ENCODE measurements at regions not wholly inside any gene's neighbourhood (a gene's known extent, or its start where the extent isn't known, plus 50 kb on each side); places are given as distances from the start of the nearest gene placed in this dataset.

DNA sequence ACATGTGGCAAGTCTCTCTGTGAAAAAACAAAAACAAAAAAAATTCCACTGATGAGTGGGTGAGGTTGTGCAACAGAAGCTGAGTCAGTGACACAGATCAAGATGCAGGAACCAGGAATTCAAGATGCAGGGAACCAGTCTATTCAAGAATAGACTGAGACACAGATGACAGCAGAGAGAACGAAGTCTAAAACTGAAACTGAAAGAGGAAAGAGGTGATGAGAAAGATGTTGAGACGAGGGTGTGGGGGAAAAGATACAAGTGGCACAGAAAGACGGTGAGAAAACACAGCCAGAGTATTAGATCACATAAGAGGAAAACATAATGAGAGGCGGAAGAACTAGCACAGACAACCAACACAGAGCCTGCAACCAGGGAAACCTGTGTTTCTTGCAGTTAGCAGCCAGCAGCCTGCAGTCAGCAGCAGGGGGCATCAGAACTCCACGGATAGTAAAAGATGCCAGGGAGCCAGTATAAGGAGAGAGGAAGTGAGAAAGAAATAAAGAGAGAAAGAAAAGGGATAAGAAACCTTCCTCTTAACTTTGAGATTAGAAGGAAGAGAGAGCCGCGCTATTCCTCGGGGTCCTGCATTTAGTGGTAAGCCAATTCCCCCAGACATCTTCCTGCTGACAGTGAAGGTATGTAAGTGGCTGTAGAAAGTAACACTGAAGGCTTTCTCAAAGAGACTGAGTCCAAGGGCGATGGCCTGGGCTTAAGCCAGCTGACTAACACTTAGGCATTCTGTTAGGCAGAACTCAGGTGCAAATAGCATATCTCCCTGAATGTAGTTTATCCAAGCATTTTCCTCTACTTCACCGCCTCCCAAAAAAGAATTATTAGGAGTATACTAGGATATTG lies 79.0 kb downstream of the TLR4 start:
- H2AFZ ChIP-seq (ENCODE audit: low read length): peak overlapping the region; percentile 91
- TF ChIP-seq, protein P1, sequence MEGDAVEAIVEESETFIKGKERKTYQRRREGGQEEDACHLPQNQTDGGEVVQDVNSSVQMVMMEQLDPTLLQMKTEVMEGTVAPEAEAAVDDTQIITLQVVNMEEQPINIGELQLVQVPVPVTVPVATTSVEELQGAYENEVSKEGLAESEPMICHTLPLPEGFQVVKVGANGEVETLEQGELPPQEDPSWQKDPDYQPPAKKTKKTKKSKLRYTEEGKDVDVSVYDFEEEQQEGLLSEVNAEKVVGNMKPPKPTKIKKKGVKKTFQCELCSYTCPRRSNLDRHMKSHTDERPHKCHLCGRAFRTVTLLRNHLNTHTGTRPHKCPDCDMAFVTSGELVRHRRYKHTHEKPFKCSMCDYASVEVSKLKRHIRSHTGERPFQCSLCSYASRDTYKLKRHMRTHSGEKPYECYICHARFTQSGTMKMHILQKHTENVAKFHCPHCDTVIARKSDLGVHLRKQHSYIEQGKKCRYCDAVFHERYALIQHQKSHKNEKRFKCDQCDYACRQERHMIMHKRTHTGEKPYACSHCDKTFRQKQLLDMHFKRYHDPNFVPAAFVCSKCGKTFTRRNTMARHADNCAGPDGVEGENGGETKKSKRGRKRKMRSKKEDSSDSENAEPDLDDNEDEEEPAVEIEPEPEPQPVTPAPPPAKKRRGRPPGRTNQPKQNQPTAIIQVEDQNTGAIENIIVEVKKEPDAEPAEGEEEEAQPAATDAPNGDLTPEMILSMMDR (conservative IDR thresholded peaks at IDR 0.05; ENCODE audit: low read length): peak; percentile 92
- TF ChIP-seq EZH2phosphoT487 (IDR thresholded peaks at IDR 0.05; ENCODE audit: borderline replicate concordance): no peak
- peak overlapping the region; percentile 71 for H3K4me3 ChIP-seq (ENCODE audit: low read length, poor library complexity, severe bottlenecking)
- H3K9me3 ChIP-seq (ENCODE audit: insufficient read depth, low read depth, low read length): no peaks in the 10 kb centered on the region
- peaks cover 6% of the 10 kb centered on the region for H3K4me1 ChIP-seq (ENCODE audit: insufficient read depth, low read length, poor library complexity, severe bottlenecking)
- no peaks in the 10 kb centered on the region for H4K20me1 ChIP-seq (ENCODE audit: insufficient read depth, low read length, poor library complexity, severe bottlenecking)
- no peaks in the 10 kb centered on the region for H3K79me2 ChIP-seq (ENCODE audit: insufficient read depth, low read length)
- H3K36me3 ChIP-seq (ENCODE audit: insufficient read depth, low read length): no peaks in the 10 kb centered on the region
- no peaks in the 10 kb centered on the region for H3F3A ChIP-seq (ENCODE audit: low read depth)
- peak overlapping the region; percentile 24 for H3K9ac ChIP-seq (ENCODE audit: low read depth, low read length, poor library complexity, severe bottlenecking)
- H3K27me3 ChIP-seq (ENCODE audit: insufficient read depth, low read length, poor library complexity, severe bottlenecking): no peaks in the 10 kb centered on the region
- peak overlapping the region; percentile 76 for H3K4me2 ChIP-seq (ENCODE audit: low read depth, low read length, poor library complexity, severe bottlenecking)
- H3K9me2 ChIP-seq (replicated peaks; ENCODE audit: low read depth, low read length): no peaks in the 10 kb centered on the region

DNA sequence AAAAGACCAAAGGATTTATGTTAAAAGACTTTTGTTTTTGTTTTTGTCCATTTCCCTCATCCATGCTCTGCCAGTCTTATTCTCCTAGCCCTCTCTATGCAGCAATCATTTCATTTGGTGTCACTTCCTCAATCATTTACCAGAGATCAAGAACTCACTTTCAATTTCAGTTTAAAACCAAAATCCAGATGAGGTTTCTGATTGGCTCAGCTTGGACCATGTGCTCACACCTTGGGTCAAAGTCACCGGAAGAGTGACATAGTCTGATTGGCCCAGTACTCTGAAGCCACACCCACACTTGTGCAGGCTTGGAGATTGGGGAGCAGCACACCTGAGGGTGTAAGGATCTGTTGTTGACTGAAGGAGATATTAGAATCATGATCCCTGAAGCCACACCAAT lies 79.6 kb downstream of the TLR4 start:
- no peaks in the 10 kb centered on the region for H4K20me1 ChIP-seq (ENCODE audit: insufficient read depth, low read length, poor library complexity, severe bottlenecking)
- H3K79me2 ChIP-seq (ENCODE audit: insufficient read depth, low read length): no peaks in the 10 kb centered on the region
- H3K27me3 ChIP-seq (ENCODE audit: insufficient read depth, low read length, poor library complexity, severe bottlenecking): no peaks in the 10 kb centered on the region
- H3K9ac ChIP-seq (ENCODE audit: low read depth, low read length, poor library complexity, severe bottlenecking): peak overlapping the region; percentile 24
- H2AFZ ChIP-seq (ENCODE audit: low read length): peak overlapping the region; percentile 91
- peaks cover 6% of the 10 kb centered on the region for H3K4me1 ChIP-seq (ENCODE audit: insufficient read depth, low read length, poor library complexity, severe bottlenecking)
- no peak for TF ChIP-seq EZH2phosphoT487 (IDR thresholded peaks at IDR 0.05; ENCODE audit: borderline replicate concordance)
- TF ChIP-seq, protein P1 (conservative IDR thresholded peaks at IDR 0.05; ENCODE audit: low read length): no peak
- no peaks in the 10 kb centered on the region for H3K9me2 ChIP-seq (replicated peaks; ENCODE audit: low read depth, low read length)
- peak overlapping the region; percentile 71 for H3K4me3 ChIP-seq (ENCODE audit: low read length, poor library complexity, severe bottlenecking)
- peak overlapping the region; percentile 76 for H3K4me2 ChIP-seq (ENCODE audit: low read depth, low read length, poor library complexity, severe bottlenecking)
- no peaks in the 10 kb centered on the region for H3F3A ChIP-seq (ENCODE audit: low read depth)
- H3K9me3 ChIP-seq (ENCODE audit: insufficient read depth, low read depth, low read length): no peaks in the 10 kb centered on the region
- H3K36me3 ChIP-seq (ENCODE audit: insufficient read depth, low read length): no peaks in the 10 kb centered on the region

DNA sequence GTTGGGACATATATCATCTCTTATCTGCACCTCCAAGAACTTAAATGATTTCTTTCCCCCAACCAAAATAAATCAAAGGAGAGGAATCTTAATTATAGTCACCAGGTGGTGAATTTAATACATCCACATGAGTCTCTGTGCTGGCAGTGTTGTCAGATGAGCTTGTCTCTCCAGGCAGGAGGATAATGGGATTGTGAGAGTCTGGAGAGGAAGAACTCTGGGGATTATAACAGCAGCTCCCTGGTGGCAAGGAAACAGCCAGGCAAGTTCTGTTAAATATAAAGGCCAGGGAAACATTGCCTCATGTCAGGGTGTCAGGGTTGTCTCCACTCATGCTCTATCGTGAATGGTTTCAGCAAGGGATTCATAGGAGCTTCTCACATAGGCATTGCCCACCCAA lies 80.8 kb downstream of the TLR4 start:
- no peaks in the 10 kb centered on the region for H3K36me3 ChIP-seq (ENCODE audit: insufficient read depth, low read length)
- H3K9me2 ChIP-seq (replicated peaks; ENCODE audit: low read depth, low read length): no peaks in the 10 kb centered on the region
- H3K4me2 ChIP-seq (ENCODE audit: low read depth, low read length, poor library complexity, severe bottlenecking): no peak overlapping the region
- no peaks in the 10 kb centered on the region for H3K9me3 ChIP-seq (ENCODE audit: insufficient read depth, low read depth, low read length)
- no peaks in the 10 kb centered on the region for H3K27me3 ChIP-seq (ENCODE audit: insufficient read depth, low read length, poor library complexity, severe bottlenecking)
- H3K4me3 ChIP-seq (ENCODE audit: low read length, poor library complexity, severe bottlenecking): no peak overlapping the region
- no peak for TF ChIP-seq EZH2phosphoT487 (IDR thresholded peaks at IDR 0.05; ENCODE audit: borderline replicate concordance)
- H3K9ac ChIP-seq (ENCODE audit: low read depth, low read length, poor library complexity, severe bottlenecking): no peak overlapping the region
- H4K20me1 ChIP-seq (ENCODE audit: insufficient read depth, low read length, poor library complexity, severe bottlenecking): no peaks in the 10 kb centered on the region
- no peaks in the 10 kb centered on the region for H3F3A ChIP-seq (ENCODE audit: low read depth)
- H2AFZ ChIP-seq (ENCODE audit: low read length): no peak overlapping the region
- H3K4me1 ChIP-seq (ENCODE audit: insufficient read depth, low read length, poor library complexity, severe bottlenecking): peaks cover 6% of the 10 kb centered on the region
- H3K79me2 ChIP-seq (ENCODE audit: insufficient read depth, low read length): no peaks in the 10 kb centered on the region
